ENCODE measurements at regions not wholly inside any gene's neighbourhood (a gene's known extent, or its start where the extent isn't known, plus 50 kb on each side); places are given as distances from the start of the nearest gene placed in this dataset.

DNA sequence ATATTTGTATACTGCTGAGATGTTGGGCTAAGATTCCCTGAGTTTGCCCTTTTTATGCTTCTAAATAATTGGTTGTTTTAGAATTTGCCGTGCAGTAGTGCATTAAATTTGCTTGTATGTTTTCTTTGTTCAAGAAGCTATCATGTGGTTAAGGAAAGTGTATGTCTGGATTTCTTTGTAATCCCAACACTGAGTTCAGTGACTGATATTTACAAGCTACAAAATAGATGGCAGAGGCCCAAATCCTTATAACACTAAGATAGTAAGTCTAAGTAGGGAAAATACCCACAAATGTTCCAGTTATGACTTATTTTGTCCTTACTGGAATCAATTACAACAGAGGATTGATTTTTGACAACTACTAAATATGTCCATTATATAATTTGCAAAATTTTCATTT is 435.0 kb upstream of the KLF12 start:
- CTCF ChIA-PET: no interaction called here
- Histone ChIP-seq H3K27ac (ENCODE audit: low read depth in 2 of 2, low read length in 1 of 2) (no peak overlapping the region), H3K4me2 (no peak overlapping the region)

More for the DNA sequence above, 435.0 kb upstream of the KLF12 start:
- Histone ChIP-seq H3K27me3 (ENCODE audit: insufficient read depth) (peaks cover 5% of the 10 kb centered on the region; the same call in 1 of the 2 replicates), H3K79me2 (ENCODE audit: insufficient read depth) (no peaks in the 10 kb centered on the region), H4K20me1 (ENCODE audit: insufficient read depth) (no peaks in the 10 kb centered on the region), H3K4me3 (ENCODE audit: low read depth in 2 of 2, low read length in 1 of 2) (no peak overlapping the region), H3K9me2 (no peaks in the 10 kb centered on the region), H3F3A (replicated peaks; ENCODE audit: insufficient read depth) (no peaks in the 10 kb centered on the region), H3K9ac (no peak overlapping the region), H3K4me1 (ENCODE audit: control insufficient read depth in 1 of 2, insufficient read depth in 2 of 2, low read depth in 1 of 2, low read length in 1 of 2) (peaks cover 0 to 2% of the 10 kb centered on the region in 2 experiments; a peak in 2 of 4 replicates), H3K9me3 (no peaks in the 10 kb centered on the region), H2AFZ (ENCODE audit: low read depth) (no peak overlapping the region), H3K36me3 (replicated peaks in 1 of 2; ENCODE audit: control insufficient read depth in 1 of 2, insufficient read depth in 2 of 2, low read length in 1 of 2) (no peaks in the 10 kb centered on the region)
- DNase-seq: no peak
- TF ChIP-seq RAD21 (IDR thresholded peaks at IDR 0.05; ENCODE audit: low read length): no peak
- TF ChIP-seq GABPA (IDR thresholded peaks at IDR 0.05; ENCODE audit: low read depth): no peak
- TF ChIP-seq ZBTB33 (IDR thresholded peaks at IDR 0.05; ENCODE audit: borderline replicate concordance, low read depth): no peak
- TF ChIP-seq RFX5 (IDR thresholded peaks at IDR 0.05; ENCODE audit: low read length): no peak
- TF ChIP-seq JUND (IDR thresholded peaks at IDR 0.05): no peak
- TF ChIP-seq NFIC (IDR thresholded peaks at IDR 0.05; ENCODE audit: borderline replicate concordance): no peak
- TF ChIP-seq EP300 (IDR thresholded peaks at IDR 0.05; ENCODE audit: borderline replicate concordance in 1 of 2, low read depth in 1 of 2, low read length in 1 of 2): no peak
- no peak for TF ChIP-seq FOSL2 (IDR thresholded peaks at IDR 0.05; ENCODE audit: borderline replicate concordance, low read depth)
- TF ChIP-seq, protein P1, sequence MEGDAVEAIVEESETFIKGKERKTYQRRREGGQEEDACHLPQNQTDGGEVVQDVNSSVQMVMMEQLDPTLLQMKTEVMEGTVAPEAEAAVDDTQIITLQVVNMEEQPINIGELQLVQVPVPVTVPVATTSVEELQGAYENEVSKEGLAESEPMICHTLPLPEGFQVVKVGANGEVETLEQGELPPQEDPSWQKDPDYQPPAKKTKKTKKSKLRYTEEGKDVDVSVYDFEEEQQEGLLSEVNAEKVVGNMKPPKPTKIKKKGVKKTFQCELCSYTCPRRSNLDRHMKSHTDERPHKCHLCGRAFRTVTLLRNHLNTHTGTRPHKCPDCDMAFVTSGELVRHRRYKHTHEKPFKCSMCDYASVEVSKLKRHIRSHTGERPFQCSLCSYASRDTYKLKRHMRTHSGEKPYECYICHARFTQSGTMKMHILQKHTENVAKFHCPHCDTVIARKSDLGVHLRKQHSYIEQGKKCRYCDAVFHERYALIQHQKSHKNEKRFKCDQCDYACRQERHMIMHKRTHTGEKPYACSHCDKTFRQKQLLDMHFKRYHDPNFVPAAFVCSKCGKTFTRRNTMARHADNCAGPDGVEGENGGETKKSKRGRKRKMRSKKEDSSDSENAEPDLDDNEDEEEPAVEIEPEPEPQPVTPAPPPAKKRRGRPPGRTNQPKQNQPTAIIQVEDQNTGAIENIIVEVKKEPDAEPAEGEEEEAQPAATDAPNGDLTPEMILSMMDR (IDR thresholded peaks at IDR 0.05): no peak
- TF ChIP-seq TAF1 (IDR thresholded peaks at IDR 0.05; ENCODE audit: borderline replicate concordance, low read depth, low read length): no peak
- no peak for TF ChIP-seq ELF1 (IDR thresholded peaks at IDR 0.05)
- TF ChIP-seq YY1 (IDR thresholded peaks at IDR 0.05; ENCODE audit: low read depth): no peak
- TF ChIP-seq FOXJ3 (CRISPR knock-in tag; IDR thresholded peaks at IDR 0.05): no peak
- TF ChIP-seq MXI1 (IDR thresholded peaks at IDR 0.05; ENCODE audit: low read depth, low read length): no peak
- TF ChIP-seq, protein P2, sequence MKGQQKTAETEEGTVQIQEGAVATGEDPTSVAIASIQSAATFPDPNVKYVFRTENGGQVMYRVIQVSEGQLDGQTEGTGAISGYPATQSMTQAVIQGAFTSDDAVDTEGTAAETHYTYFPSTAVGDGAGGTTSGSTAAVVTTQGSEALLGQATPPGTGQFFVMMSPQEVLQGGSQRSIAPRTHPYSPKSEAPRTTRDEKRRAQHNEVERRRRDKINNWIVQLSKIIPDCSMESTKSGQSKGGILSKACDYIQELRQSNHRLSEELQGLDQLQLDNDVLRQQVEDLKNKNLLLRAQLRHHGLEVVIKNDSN (IDR thresholded peaks at IDR 0.05; ENCODE audit: borderline replicate concordance, low read depth): no peak
- no peak for TF ChIP-seq SIN3A (IDR thresholded peaks at IDR 0.05; ENCODE audit: borderline replicate concordance, low read depth, low read length)
- TF ChIP-seq TEAD4 (IDR thresholded peaks at IDR 0.05; ENCODE audit: borderline replicate concordance, insufficient read depth): no peak
- TF ChIP-seq RCOR1 (IDR thresholded peaks at IDR 0.05; ENCODE audit: low read length): no peak
- WGBS (ENCODE audit: low lambda C conversion rate): 0% methylated on average over 1 of the region's 1 CpG
- POLR2A ChIA-PET: no interaction called here
